Fibroblast of lung (primary cell): ENCODE measurements at regions not wholly inside any gene's neighbourhood (a gene's known extent, or its start where the extent isn't known, plus 50 kb on each side); places are given as distances from the start of the nearest gene placed in this dataset.
A peak's percentile ranks its signal among the peaks of the same experiment; 100 is the strongest.

Experiments used
- DNase-seq, 2 donors: peaks; one replicate each; pipeline versions ENCODE4 v3.0.0 to v3.0.0-alpha.2; 2010; ENCODE audit warnings: low read depth in 2 of 2
- H2AFZ ChIP-seq: 2 replicates; pipeline ENCODE4 v1.5.1; 2012; ENCODE audit warnings: low read length, control low read depth, inconsistent platforms
- H3K27ac ChIP-seq: 2 replicates; pipeline ENCODE4 v1.5.1; 2011; ENCODE audit warnings: low read length, control low read depth; ENCODE audit not compliant: insufficient read depth
- H3K27me3 ChIP-seq: 2 replicates; pipeline ENCODE4 v1.5.1; 2011; ENCODE audit warnings: mild to moderate bottlenecking, low read length; ENCODE audit not compliant: control insufficient read depth, insufficient read depth
- H3K36me3 ChIP-seq: 2 replicates; pipeline ENCODE4 v1.5.1; 2011; ENCODE audit warnings: low read length; ENCODE audit not compliant: control insufficient read depth, insufficient read depth
- H3K4me1 ChIP-seq: 2 replicates; pipeline ENCODE4 v1.5.1; 2011; ENCODE audit warnings: low read length; ENCODE audit not compliant: control insufficient read depth, insufficient read depth; ENCODE audit errors: extremely low read depth
- H3K4me2 ChIP-seq: 2 replicates; pipeline ENCODE4 v1.5.1; 2011; ENCODE audit warnings: low read length, control low read depth; ENCODE audit not compliant: insufficient read depth; ENCODE audit errors: extremely low read depth
- H3K4me3 ChIP-seq, 4 experiments: fragments of 200-600 bp in 1 of 4; sonication (generic) in 1 of 4; replicated peaks in 1 of 4; 2 replicates each; pipeline ENCODE4 v1.5.1; 2011 to 2016; ENCODE audit warnings: low read length in 4 of 4, low read depth in 3 of 4, mild to moderate bottlenecking in 3 of 4, control low read depth in 2 of 4, inconsistent platforms in 1 of 4, mixed read lengths in 1 of 4; ENCODE audit not compliant: insufficient read depth in 1 of 4; ENCODE audit errors: control extremely low read depth in 1 of 4
- H3K79me2 ChIP-seq: 2 replicates; pipeline ENCODE4 v1.5.1; 2012; ENCODE audit warnings: mild to moderate bottlenecking, low read length, inconsistent platforms; ENCODE audit not compliant: control insufficient read depth, insufficient read depth
- H3K9ac ChIP-seq: 2 replicates; pipeline ENCODE4 v1.5.1; 2011; ENCODE audit warnings: mild to moderate bottlenecking, low read length, control low read depth; ENCODE audit not compliant: insufficient read depth
- H3K9me3 ChIP-seq: 2 replicates; pipeline ENCODE4 v1.5.1; 2012; ENCODE audit warnings: low read depth, low read length; ENCODE audit not compliant: control insufficient read depth, insufficient read depth
- H4K20me1 ChIP-seq: 2 replicates; pipeline ENCODE4 v1.5.1; 2011; ENCODE audit warnings: low read length; ENCODE audit not compliant: control insufficient read depth, insufficient read depth; ENCODE audit errors: extremely low read depth
- CTCF ChIP-seq, 2 donors: IDR thresholded peaks in 1 of 2; conservative IDR thresholded peaks in 1 of 2; 1 replicate in 1 of 2; 2 replicates in 1 of 2; pipeline ENCODE4 v1.5.1; 2011 to 2012; ENCODE audit warnings: low read length in 2 of 2, control low read depth in 1 of 2, inconsistent platforms in 1 of 2, low read depth in 1 of 2, mild to moderate bottlenecking in 1 of 2
- EZH2 ChIP-seq: IDR thresholded peaks from 2 replicates; pipeline ENCODE4 v1.5.1; 2012; ENCODE audit warnings: low read length, control low read depth, mild to moderate bottlenecking; ENCODE audit errors: missing control alignments

GRCh38 chr3:31013090-31013489 is 118.6 kb upstream of the GADL1 start:
- no peak overlapping the region for H3K27ac ChIP-seq
- H3K9me3 ChIP-seq: no peaks in the 10 kb centered on the region
- no peak overlapping the region for H3K4me3 ChIP-seq
- H3K4me2 ChIP-seq: no peak overlapping the region
- H2AFZ ChIP-seq: no peak overlapping the region
- no peaks in the 10 kb centered on the region for H3K4me1 ChIP-seq
- DNase-seq: peak; percentile 12 to 19
- H3K36me3 ChIP-seq: no peaks in the 10 kb centered on the region
- no peaks in the 10 kb centered on the region for H3K27me3 ChIP-seq
- H3K9ac ChIP-seq: no peak overlapping the region
- no peak for TF ChIP-seq EZH2
- TF ChIP-seq CTCF (conservative IDR thresholded peaks at IDR 0.05 in 1 of 2, IDR thresholded peaks at IDR 0.05 in 1 of 2; ENCODE audit: low read depth in 1 of 2, low read length in 2 of 2): no peak
- no peaks in the 10 kb centered on the region for H3K79me2 ChIP-seq
- H4K20me1 ChIP-seq: no peaks in the 10 kb centered on the region

GRCh38 chr3:31013843-31014242 is 119.4 kb upstream of the GADL1 start:
- Histone ChIP-seq H3K4me3 (no peak overlapping the region), H3K27ac (no peak overlapping the region), H3K4me2 (no peak overlapping the region), H2AFZ (no peak overlapping the region), H3K27me3 (no peaks in the 10 kb centered on the region), H4K20me1 (no peaks in the 10 kb centered on the region), H3K9me3 (no peaks in the 10 kb centered on the region), H3K4me1 (no peaks in the 10 kb centered on the region), H3K36me3 (no peaks in the 10 kb centered on the region), H3K9ac (no peak overlapping the region), H3K79me2 (no peaks in the 10 kb centered on the region)
- peak in 1 of 2 donors; percentile 17 for DNase-seq
- no peak for TF ChIP-seq CTCF (conservative IDR thresholded peaks at IDR 0.05 in 1 of 2, IDR thresholded peaks at IDR 0.05 in 1 of 2; ENCODE audit: low read depth in 1 of 2, low read length in 2 of 2)
- TF ChIP-seq EZH2: no peak

- no peak overlapping the region for H3K4me2 ChIP-seq
- H3K9me3 ChIP-seq: no peaks in the 10 kb centered on the region
- H3K4me1 ChIP-seq: no peaks in the 10 kb centered on the region
- H3K9ac ChIP-seq: no peak overlapping the region
- H3K36me3 ChIP-seq: no peaks in the 10 kb centered on the region
- H3K4me3 ChIP-seq: no peak overlapping the region
- H3K79me2 ChIP-seq: no peaks in the 10 kb centered on the region
- H2AFZ ChIP-seq: no peak overlapping the region
- H3K27me3 ChIP-seq: no peaks in the 10 kb centered on the region
- peak in 1 of 2 donors; percentile 77 for DNase-seq
- no peak for TF ChIP-seq EZH2
- TF ChIP-seq CTCF (conservative IDR thresholded peaks at IDR 0.05 in 1 of 2, IDR thresholded peaks at IDR 0.05 in 1 of 2; ENCODE audit: low read depth in 1 of 2, low read length in 2 of 2): no peak
- no peak overlapping the region for H3K27ac ChIP-seq
- H4K20me1 ChIP-seq: no peaks in the 10 kb centered on the region
Measured at GRCh38 chr3:31014317-31015040, 120.0 kb upstream of the GADL1 start.
